NT2/D1 (cell line): ENCODE measurements at regions not wholly inside any gene's neighbourhood (a gene's known extent, or its start where the extent isn't known, plus 50 kb on each side); places are given as distances from the start of the nearest gene placed in this dataset.

Source experiments
- SUZ12 ChIP-seq: IDR thresholded peaks from 2 replicates; pipeline ENCODE4 v1.6.1; 2011; ENCODE audit not compliant: insufficient read length, insufficient read depth; ENCODE audit errors: extremely low read depth
- YY1 ChIP-seq: IDR thresholded peaks from 2 replicates; pipeline ENCODE4 v1.6.1; 2011; ENCODE audit not compliant: insufficient read length, insufficient read depth
- ZNF274 ChIP-seq: IDR thresholded peaks from 2 replicates; pipeline ENCODE4 v1.6.1; 2011; ENCODE audit warnings: mild to moderate bottlenecking, low read depth, low read length

DNA sequence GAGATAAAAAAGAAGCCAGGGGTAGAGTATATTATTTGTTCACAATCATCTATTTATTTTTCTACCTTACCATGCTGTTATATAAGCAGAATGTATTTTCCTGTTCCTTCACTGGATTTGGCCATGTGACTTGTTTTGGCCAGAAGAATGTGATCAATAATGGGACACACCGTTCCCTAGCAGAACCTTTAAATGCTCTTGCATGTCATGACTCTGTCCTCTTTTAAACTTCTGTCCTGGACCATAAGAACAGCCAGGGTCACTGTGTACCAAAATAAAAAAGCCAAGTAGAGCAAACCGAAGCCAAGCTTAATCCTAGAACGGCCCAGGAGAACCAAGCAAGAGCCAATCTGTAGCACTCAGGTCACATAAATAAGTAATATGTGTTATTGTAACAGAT is 1682.4 kb downstream of the LRRC4C start:
- TF ChIP-seq YY1 (no peak), ZNF274 (no peak), SUZ12 (no peak)
